Vagina (tissue), 2 donors: ENCODE measurements at regions not wholly inside any gene's neighbourhood (a gene's known extent, or its start where the extent isn't known, plus 50 kb on each side); places are given as distances from the start of the nearest gene placed in this dataset.

Experiments used
- CTCF ChIP-seq, 3 experiments: fragments of 450-650 bp in 2 of 3; fragments of 200-600 bp in 1 of 3; sonication (generic) in 1 of 3; IDR thresholded peaks; one replicate each; pipeline ENCODE4 v1.5.1; 2017 to 2019; ENCODE audit warnings: antibody characterized with exemption in 3 of 3, mild to moderate bottlenecking in 2 of 3, moderate library complexity in 2 of 3
- POLR2A ChIP-seq, 2 donors: fragments of 450-650 bp; IDR thresholded peaks; one replicate each; pipeline ENCODE4 v1.6.1; 2017; ENCODE audit warnings: antibody characterized with exemption in 2 of 2, mild to moderate bottlenecking in 2 of 2, moderate library complexity in 2 of 2
- POLR2AphosphoS5 ChIP-seq, 2 donors: sonication (generic); formaldehyde crosslinking; IDR thresholded peaks; one replicate each; pipeline ENCODE4 v1.9.0; 2017; ENCODE audit warnings: antibody characterized with exemption in 2 of 2, mild to moderate bottlenecking in 2 of 2, low read depth in 1 of 2; ENCODE audit not compliant: insufficient read depth in 1 of 2

- TF ChIP-seq CTCF (IDR thresholded peaks at IDR 0.05) (no peak), POLR2A (IDR thresholded peaks at IDR 0.05) (no peak), POLR2AphosphoS5 (IDR thresholded peaks at IDR 0.05; ENCODE audit: insufficient read depth in 1 of 2, low read depth in 1 of 2) (no peak)
These were observed 197.2 kb upstream of the TMPO start for GRCh38 chr12:98317939-98318899.
